Ramos (cell line): ENCODE measurements at regions not wholly inside any gene's neighbourhood (a gene's known extent, or its start where the extent isn't known, plus 50 kb on each side); places are given as distances from the start of the nearest gene placed in this dataset.

Experiments used
- in situ Hi-C: fragments of 300-500 bp; cut with MboI; formaldehyde crosslinking; loops from one replicate; pipeline ENCODE4 v1.14.3; 2022; ENCODE audit warnings: low sequenced_read_pairs; ENCODE audit not compliant: unreplicated experiment

DNA sequence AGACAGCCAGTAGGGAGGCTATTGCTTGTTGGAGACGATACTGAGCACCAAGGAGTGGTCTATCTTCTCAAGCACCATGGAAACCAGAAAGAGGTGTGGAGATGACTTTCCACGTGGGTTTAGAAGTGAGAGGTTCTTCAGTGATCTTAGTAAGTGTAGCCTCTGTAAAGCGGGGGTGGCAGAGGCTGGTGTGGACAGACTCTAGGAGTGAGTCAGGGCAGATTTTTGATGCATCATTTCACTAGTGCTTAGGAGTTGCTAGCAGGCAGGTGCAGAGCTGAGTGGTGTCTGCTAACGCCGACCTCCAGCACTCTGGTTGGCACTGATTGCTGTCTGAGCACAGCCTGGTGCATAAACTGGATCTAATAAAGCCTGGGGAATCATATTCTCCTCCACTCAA is 78.4 kb upstream of the ADO start:
- in situ Hi-C loops, result no loop called here

DNA sequence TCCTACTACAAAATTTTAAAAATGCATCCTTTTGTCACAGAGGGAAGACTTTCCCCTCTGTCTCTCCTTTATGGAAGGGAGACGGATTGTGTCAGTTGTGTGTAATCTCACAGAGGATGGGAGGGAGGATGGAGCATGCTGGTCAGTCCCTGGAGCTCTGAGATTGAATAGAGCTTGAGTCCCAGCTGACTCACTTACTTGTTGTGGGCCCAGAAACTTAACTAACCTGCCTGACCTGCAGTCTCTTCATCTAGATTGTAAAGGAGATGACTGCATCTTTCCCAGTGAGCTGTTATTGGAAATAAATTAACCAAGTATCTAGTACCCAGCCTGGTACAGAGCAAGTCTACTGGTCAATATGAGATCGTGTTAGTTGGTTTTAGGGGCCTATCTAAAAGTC is 77.9 kb upstream of the ADO start:
- in situ Hi-C loops, result no loop called here

DNA sequence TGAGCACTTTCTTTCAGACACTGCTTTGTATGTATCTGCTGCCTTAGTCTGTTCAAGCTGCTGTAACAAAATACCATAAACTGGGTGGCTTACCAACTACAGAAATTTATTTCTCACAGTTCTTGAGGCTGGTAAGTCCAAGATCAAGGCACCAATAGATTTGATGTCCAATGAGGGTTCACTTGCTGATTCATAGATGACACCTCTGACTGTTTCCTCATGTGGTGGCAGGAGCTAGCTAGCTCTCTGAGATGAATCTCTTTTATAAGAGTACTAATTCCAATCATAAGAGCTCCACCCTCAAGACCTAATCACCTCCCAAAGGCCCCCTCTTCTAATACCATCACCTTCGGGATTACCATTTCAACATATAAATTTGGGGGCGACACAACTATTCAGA is 76.6 kb upstream of the ADO start:
- in situ Hi-C loops, result no loop called here

DNA sequence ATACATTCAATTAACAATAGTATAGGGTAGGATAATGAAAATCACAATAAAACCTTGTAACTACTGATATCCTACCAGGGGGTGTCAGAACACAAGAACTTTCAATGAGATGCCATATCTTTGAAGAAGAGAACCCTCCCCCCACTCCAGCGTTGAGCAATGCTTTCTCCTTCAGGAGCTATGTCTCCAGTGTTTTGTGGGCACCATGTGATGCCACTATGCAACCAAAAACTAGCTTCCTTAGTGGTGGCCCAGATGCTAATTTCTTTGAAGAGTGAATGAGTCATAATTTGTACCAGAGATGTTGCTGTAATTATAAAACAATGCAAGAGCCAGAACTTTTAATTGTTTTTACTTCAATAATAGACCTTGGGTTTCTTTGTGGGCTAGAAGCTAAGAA is 76.0 kb upstream of the ADO start:
- in situ Hi-C loops, result no loop called here

DNA sequence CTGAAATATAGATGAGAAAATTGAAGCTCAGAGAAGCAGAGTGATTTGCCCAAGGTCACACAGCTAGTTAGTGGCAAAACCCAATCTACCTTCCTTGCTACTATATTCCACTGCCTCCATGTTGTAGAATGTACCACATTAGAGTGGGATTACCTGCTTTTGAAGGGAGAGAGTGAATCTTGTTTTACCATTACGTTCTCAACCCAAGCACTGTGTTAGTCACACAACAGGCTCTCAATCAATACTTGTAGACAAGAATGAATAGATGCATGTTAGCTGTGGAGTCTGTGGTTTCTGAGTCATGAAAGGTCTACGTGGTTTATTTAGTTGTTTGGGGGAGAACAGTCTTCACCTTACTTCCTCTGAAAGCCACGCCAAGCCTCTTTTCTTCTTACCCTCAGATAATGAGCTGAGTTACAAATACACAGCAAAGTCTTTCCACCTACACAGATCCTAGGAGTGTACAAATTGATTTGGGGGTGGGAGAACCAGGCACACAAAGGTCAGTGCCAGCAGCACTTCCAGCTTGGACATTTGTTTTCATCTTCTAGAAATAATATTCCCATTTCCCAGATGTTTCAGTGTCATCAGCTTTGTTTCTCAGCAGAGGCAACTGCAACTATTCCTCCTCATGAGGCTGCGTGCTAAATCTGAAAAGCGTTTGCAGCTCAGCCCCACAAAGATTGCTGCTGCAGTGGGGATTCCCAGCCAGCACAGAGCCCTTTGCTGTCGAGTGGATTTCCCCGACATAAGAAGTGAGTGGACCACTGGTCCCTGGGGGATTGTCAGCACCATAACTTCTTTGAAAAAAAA is 71.5 kb upstream of the ADO start:
- in situ Hi-C loops, result no loop called here

DNA sequence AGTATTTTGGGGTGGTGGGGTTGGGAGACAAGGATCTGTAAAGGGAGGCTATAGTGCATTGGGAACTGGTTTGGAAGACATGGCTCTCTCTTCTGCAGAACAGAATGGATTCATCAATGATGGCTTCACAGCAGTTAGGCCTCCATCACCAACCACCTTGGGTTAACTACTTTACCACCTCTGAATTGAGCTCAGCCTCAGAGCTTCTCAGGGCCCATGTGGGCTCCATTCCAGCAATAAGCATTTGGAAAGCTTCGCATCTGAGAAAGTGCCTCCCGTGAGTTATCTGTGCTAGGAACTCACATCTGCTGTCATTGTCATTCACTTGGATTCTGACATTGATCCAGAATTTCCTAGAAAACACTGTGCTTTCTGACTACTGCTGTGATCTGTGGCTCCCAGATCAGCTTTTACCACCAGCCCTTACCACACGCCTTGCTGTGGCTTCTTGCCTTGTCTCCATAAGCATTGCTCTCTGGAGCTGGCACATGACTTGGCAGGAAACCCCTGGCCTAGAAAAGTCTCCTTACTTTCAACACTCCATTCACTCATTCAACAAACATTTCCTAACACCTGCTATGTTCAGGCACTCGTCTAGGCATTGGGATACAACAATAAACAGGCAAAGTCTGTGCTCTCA is 70.7 kb upstream of the ADO start:
- in situ Hi-C loops, result no loop called here

DNA sequence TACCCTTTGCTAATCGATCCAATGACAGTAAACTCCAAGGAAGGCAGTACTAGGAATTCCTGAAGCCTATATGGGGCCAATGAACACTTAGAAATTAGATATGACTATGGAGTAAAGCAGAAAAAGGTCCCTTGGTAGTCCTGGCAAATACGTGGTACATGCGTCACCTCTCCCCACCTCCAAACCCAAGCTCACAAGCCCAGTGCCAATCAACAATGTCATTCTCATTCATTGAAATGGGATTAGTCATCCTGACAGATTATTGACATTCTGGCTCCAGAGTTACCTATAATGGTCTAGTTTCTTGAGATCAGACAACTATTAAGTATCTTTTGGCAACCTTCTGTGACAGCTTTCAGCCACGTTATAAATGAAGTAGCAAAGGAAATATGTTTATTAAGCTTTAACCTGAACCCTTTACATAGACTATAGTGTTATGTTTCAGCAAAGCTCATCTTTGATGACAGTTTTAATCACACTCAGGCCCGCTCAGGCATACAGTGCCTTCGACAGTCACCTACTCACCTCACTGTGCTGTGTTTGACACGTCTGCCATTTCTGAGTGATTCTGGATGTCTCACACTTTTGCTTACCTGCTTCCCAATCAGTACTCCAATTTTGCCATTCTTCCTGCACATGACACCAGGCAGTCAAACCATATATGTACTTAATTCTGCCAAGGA is 69.6 kb upstream of the ADO start:
- in situ Hi-C loops, result no loop called here

DNA sequence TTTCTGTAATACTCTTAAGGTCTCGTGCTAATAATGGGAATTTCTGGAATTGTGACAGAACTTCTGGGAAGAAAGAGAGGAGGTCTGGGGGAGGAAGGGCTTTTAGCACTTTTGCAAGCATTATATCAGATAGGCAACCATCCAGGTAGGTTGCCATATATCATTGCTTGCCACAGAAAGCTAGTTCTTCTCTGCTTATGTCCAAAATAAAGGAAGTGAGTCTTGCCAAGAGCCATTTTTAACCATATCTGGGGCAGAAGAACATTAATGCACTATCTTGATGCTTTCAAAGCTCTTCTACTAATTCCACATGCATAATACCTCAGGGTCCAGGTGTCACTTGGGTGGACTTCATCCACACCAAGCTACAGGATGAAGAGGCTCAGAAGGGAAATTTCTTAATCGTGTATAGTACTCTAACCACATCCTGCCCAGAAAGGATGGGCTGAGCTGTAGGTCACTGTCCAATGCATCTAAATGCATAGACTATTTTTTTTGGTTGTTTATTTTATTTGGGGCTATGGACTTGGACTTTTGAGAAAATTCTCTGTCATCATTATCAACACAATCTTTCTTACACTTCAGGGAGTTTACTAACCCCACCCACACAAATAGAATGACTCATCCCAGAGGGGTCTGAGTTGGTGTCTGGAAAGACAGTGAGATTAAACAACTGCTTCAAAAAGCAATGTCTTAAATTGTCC is 68.9 kb upstream of the ADO start:
- in situ Hi-C loops, result no loop called here

DNA sequence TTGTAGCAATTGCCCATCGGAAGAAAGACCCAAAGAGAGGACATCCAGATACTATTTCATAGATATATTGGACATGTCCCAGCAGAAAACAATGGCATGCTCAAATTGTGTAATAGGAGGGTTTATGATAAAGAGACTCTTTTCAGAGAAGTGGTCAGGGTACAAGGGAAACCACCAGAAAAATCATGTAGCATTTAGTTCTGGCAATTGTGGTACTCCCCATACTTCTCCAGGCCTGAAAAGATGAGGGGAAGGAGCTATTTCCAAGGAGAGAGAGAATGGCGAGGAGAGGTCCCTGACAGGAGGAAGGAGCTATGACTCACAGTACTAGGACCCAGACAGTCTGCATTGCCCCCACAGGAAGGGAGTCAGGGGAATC is 68.4 kb upstream of the ADO start:
- in situ Hi-C loops, result no loop called here

DNA sequence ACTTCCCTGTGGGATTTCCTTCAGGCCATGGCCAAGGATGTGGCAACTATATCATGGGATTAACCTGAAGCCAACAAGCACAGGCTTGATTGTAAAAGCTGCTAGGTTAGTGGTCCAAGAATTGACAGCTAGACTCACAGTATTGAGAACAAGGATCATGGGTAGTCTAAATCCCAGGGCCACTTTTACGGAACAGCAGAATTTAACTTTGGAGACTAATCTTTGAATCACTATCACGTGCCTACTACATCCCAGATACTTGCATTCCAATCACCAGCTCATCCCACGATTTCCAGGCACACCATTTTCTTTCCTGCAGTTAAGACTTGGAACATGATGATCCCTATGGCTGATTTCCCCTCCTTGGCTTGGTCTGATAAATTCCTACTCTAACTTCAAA is 65.6 kb upstream of the ADO start:
- in situ Hi-C loops, result no loop called here

DNA sequence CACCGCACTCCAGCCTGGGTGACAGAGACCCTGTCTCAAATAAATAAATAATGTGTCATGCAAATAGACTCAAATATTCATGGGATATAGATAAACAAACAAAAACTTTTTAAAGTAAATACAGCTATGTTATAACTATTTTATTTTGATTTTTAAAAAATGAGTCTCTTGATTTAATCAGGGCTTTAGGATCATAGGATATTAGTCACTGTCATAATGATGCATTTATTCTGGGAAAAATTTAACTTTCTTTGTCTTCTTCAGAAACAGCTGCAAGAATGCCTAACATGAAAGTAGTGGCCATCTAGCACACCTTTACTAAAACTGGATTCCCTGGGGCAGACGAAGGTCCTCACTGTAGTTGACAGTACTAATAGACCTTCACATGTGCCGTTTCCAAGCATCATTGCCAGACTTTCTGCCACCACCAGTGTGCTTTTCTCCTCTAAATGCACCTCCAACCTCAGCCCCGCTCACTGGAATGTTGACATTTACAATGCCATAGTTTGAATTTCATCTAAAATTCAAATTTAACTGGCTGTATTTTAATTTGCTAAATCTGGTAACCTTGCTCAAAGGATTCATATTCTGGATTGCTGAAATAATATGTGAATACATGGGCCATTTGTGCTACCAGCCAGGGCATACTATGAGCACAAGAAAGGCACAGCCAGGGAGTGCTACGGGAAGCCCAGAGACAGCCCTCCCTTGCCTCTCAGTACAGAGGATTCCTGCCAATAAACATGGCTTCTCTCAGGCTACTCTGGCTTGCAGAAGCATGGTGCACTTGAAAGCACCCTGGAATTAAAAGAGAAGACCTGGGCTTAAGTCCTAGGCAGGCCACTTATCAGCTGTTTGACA is 63.4 kb upstream of the ADO start:
- in situ Hi-C loops, result no loop called here

DNA sequence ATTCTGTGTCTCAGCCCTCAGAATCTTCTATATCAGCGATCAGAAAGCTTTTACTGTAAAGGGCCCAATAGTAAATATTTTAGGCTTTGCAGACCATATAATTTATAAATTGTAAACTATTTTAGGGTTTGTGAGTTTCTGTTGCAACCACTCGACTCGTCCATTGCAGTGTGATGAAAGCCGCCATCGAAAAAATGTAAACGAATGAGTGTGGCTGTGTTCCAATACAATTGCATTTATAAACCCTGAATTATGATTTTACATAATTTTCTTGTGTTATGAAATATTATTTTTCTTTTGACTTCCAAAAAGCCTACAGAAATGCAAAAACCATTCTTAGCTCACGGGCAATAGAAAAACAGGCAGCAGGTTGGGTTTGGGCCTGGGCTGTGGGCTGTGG is 62.5 kb upstream of the ADO start:
- in situ Hi-C loops, result no loop called here

DNA sequence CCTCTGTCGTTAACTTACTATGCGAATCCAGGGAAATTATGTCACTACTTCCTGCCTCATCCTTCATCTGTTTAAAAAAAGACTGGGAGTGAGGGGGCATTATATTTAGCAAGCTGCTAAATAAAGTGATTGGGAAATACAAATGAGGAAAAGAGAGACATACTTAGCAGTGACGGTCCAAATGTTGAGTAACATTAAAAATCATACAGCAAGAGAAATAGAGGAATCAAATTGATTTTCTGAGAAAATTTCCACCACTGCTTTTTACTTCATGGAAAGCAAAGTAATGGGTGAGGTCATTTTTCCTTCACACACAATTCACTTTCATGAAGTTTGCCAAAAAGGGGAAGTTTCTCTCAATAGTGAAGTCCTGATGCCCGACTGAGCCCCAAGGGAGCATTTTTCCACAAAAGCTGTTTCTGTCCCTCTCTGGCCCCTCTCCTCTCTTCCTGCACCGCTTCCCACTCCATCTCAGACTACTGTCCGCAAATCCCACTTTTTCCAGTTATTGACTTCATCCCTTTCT is 61.9 kb upstream of the ADO start:
- in situ Hi-C loops, result no loop called here

DNA sequence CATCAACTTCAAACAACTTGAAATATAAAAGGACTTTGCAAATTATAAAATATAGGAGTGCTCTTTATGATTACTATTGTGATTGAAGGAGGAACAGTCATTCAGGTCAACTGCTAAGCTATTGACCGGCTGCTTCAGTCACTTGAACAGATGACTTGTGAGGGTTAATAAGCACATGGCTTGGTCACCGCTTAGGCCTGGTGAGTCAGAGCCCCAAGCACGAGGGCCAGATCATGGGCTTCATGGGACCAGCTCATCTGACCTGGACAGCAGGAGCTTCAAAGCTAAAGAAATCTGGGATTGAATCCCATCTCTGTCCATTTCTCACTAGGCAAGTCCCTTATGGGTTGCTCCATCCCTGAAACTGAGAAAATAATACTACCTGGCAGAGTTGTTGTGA is 60.4 kb upstream of the ADO start:
- in situ Hi-C loops, result no loop called here

DNA sequence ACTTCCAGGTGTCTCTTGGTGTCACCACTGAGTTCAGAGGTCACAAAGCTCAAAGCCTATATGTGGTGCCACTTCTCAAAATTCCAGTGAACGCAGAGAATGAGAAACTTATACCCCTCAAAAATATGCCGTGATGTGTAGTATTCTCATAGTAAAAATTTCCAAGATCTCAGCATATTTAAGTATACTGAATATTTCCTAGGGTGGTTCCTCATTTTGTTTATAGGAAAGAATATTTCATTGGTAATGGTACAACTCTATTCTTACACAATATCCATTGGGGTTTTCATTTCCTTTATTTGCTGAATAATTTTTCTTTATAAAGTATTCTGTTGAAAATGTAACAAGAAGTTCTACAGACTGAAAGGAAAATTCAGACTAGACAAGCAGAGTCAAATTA is 58.9 kb upstream of the ADO start:
- in situ Hi-C loops, result no loop called here

DNA sequence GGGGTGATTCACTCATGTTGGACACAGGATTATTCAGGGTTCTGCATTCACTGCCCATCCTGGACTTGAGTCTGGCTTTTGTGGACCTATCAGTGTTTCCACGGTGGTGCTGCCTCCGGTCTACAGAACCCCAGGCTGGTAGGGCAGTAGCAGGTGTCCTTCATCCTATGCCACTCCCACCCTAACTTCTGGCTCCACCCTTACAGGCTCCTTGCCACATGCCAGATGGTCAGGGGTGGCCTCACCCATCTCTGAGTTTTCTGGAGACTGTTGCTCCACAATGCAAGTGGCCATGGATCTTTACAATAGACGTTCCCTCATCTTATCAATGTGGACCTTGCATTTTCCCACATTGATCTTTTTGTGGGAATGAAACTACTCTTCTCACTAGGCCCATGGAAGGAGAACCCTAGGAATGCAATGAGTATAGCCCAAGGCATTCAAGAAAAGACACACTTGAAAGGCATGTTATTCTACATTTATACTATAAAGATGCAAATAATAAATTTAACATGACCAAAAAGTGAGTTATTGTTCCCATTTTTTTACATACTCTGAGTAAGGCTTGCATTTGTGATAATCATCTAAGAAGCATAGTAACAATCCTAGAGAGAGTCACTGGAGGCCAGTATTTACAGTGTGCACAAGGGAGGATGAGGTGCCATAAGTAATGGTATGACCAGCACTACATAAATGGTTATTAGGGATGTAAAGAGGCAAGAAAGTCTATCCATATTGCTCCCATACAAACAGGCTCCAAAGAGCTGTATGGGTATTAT is 57.4 kb upstream of the ADO start:
- in situ Hi-C loops, result no loop called here

DNA sequence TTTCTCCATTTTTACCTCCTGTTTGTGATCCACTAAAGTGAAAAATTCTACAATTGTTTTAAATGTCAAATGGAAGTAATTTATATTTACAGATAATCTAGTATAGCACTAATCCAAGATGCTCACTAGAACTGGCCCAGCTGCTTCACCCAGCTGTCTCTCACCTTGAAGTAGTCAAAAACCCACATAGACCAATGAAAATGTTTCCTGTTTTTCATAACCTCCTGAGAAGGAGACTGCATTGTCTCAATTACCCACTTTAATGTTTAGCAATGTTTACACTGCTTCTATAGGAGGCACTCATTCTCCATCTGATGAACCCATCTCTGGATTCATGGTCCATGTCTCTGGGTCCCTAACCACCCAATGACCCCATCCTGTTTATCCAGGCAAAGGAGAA is 56.1 kb upstream of the ADO start:
- in situ Hi-C loops, result no loop called here

DNA sequence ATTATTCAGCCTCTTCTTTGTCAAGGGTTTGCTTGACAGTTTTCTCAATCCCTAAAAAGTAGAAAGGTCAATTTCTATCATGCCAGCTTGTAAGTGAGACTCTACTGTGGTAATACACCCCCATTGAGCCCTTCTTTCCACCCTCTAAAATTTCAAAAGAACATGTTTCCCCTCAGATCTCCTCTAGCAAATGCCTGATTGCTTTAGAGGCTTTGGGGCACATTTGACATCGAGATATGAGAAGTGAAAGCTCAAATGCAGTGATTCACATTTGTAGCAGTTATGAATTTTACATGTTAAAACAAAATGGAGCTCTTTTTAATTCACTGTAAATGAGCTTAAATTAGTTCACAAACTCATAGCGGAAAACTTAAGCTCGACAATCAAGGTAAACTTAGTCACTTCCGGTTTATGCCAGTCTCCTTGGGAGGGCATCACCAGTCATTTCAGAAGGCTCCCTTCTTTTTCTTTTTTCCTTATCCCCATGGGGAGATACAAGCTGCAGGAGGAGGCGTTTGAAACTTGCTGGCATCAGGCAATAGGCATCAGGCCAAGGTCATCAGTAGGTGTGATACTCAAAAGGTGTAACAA is 55.3 kb upstream of the ADO start:
- in situ Hi-C loops, result no loop called here
